ENCODE measurements at regions not wholly inside any gene's neighbourhood (a gene's known extent, or its start where the extent isn't known, plus 50 kb on each side); places are given as distances from the start of the nearest gene placed in this dataset.

DNA sequence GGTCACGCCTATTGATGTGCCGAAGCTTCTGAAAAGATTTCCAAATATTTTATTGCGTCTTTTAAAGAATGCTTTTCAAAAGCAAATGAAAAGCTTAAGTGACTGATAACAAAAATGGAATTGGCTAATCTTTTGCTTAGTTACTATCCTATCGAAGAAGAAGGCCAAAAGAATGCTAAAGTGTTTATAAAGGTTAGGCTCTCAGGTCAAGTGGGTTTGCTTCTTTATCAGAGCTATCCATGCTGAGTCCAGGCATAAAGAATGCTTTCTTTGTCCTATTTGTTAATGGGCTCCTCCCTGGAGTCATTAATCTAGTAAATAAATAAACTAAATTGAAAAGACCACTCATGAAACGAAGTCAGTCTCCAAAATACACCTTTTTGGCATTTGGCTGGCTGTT is 133.4 kb upstream of the LYPLAL1 start:
- peaks cover 5% of the 10 kb centered on the region for H3K36me3 Mint-ChIP-seq (ENCODE audit: low read depth)
- H3K27ac Mint-ChIP-seq, result no peak overlapping the region
- H3K4me1 Mint-ChIP-seq, result peaks cover 16% of the 10 kb centered on the region
- TF ChIP-seq, protein P1, sequence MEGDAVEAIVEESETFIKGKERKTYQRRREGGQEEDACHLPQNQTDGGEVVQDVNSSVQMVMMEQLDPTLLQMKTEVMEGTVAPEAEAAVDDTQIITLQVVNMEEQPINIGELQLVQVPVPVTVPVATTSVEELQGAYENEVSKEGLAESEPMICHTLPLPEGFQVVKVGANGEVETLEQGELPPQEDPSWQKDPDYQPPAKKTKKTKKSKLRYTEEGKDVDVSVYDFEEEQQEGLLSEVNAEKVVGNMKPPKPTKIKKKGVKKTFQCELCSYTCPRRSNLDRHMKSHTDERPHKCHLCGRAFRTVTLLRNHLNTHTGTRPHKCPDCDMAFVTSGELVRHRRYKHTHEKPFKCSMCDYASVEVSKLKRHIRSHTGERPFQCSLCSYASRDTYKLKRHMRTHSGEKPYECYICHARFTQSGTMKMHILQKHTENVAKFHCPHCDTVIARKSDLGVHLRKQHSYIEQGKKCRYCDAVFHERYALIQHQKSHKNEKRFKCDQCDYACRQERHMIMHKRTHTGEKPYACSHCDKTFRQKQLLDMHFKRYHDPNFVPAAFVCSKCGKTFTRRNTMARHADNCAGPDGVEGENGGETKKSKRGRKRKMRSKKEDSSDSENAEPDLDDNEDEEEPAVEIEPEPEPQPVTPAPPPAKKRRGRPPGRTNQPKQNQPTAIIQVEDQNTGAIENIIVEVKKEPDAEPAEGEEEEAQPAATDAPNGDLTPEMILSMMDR (IDR thresholded peaks at IDR 0.05; ENCODE audit: unreplicated experiment in 3 of 3), result no peak
- no peaks in the 10 kb centered on the region for H3K27me3 Mint-ChIP-seq (ENCODE audit: low read depth)
- H3K9me3 Mint-ChIP-seq, result peaks cover 9% of the 10 kb centered on the region
- H3K4me3 Mint-ChIP-seq, result no peak overlapping the region

GRCh38 chr1:219041141-219041540 is 132.5 kb upstream of the LYPLAL1 start:
- peaks cover 11% of the 10 kb centered on the region for H3K4me1 Mint-ChIP-seq
- H3K27me3 Mint-ChIP-seq (ENCODE audit: low read depth), result no peaks in the 10 kb centered on the region
- H3K36me3 Mint-ChIP-seq (ENCODE audit: low read depth), result peaks cover 5% of the 10 kb centered on the region
- TF ChIP-seq, protein P1 (IDR thresholded peaks at IDR 0.05; ENCODE audit: unreplicated experiment in 3 of 3), result no peak
- H3K4me3 Mint-ChIP-seq, result no peak overlapping the region
- peaks cover 9% of the 10 kb centered on the region for H3K9me3 Mint-ChIP-seq
- H3K27ac Mint-ChIP-seq, result no peak overlapping the region

- TF ChIP-seq, protein P1 (IDR thresholded peaks at IDR 0.05; ENCODE audit: unreplicated experiment in 3 of 3), result no peak
- Mint-ChIP-seq H3K27me3 (ENCODE audit: low read depth) (no peaks in the 10 kb centered on the region), H3K4me3 (no peak overlapping the region), H3K36me3 (ENCODE audit: low read depth) (peaks cover 5% of the 10 kb centered on the region), H3K27ac (no peak overlapping the region), H3K9me3 (peaks cover 9% of the 10 kb centered on the region), H3K4me1 (peaks cover 5% of the 10 kb centered on the region)
These were observed 131.9 kb upstream of the LYPLAL1 start for GRCh38 chr1:219041818-219042217.

DNA sequence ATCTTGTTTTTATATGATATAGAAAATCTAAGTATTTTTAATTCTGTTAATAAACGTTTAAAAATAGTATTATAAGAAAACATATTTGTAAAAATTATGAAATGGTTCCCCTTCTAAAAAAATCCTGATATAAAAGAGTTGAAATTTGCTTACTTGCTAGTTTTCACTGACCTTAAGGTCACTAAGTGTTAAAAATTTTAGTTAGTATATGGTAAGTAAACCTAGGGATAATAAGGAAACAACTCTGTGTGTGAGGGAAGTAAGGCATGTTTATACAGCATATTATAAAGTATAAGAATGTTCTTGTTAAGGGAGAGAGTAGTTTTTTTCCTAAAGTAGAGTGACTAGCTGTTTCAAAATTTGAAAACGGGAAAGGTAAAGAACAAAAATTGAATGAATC is 130.9 kb upstream of the LYPLAL1 start:
- H3K9me3 Mint-ChIP-seq, result peaks cover 9% of the 10 kb centered on the region
- H3K27ac Mint-ChIP-seq, result no peak overlapping the region
- peaks cover 5% of the 10 kb centered on the region for H3K36me3 Mint-ChIP-seq (ENCODE audit: low read depth)
- H3K4me3 Mint-ChIP-seq, result no peak overlapping the region
- H3K27me3 Mint-ChIP-seq (ENCODE audit: low read depth), result no peaks in the 10 kb centered on the region
- TF ChIP-seq, protein P1 (IDR thresholded peaks at IDR 0.05; ENCODE audit: unreplicated experiment in 3 of 3), result no peak
- H3K4me1 Mint-ChIP-seq, result peaks cover 5% of the 10 kb centered on the region

DNA sequence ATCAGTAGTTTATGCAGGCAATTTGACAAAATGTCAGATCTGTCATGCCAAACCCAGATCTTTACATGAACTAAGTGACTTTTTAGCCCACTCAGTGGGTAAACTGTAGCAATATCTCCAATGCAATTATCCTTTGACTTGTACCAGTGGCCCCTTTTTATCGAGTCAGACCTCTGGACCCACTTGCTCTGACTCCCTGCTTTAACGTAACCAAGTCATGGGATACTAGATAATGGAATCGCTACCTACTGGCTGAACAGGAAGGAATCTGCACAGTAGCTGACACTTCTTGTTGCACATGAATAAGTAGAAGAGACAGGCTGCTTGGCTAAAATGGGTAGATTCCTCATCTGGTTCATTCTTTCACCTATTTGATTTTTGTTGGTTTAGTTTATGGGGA is 128.4 kb upstream of the LYPLAL1 start:
- Mint-ChIP-seq H3K27me3 (ENCODE audit: low read depth) (no peaks in the 10 kb centered on the region), H3K4me1 (peaks cover 20% of the 10 kb centered on the region), H3K9me3 (peaks cover 9% of the 10 kb centered on the region), H3K4me3 (no peak overlapping the region), H3K27ac (no peak overlapping the region), H3K36me3 (ENCODE audit: low read depth) (peaks cover 5% of the 10 kb centered on the region)
- TF ChIP-seq, protein P1 (IDR thresholded peaks at IDR 0.05; ENCODE audit: unreplicated experiment in 3 of 3), result no peak

GRCh38 chr1:219049501-219049900 is 124.2 kb upstream of the LYPLAL1 start:
- peak overlapping the region; percentile 48 to 81 (median 54) for H3K27ac Mint-ChIP-seq
- no peaks in the 10 kb centered on the region for H3K9me3 Mint-ChIP-seq
- H3K36me3 Mint-ChIP-seq (ENCODE audit: low read depth), result no peaks in the 10 kb centered on the region
- H3K4me3 Mint-ChIP-seq, result no peak overlapping the region
- H3K27me3 Mint-ChIP-seq (ENCODE audit: low read depth), result no peaks in the 10 kb centered on the region
- TF ChIP-seq, protein P1 (IDR thresholded peaks at IDR 0.05; ENCODE audit: unreplicated experiment in 3 of 3), result no peak
- peaks cover 15% of the 10 kb centered on the region for H3K4me1 Mint-ChIP-seq

Data from nephron (organoid).